Activated B cell treated with CpG ODN at 0.5 μM for 24 hours (primary cell): ENCODE measurements at regions not wholly inside any gene's neighbourhood (a gene's known extent, or its start where the extent isn't known, plus 50 kb on each side); places are given as distances from the start of the nearest gene placed in this dataset.
"Not testable (repeated sequence)": the region's sequence is repeated elsewhere in the genome, so short reads cannot be mapped to it uniquely, and the experiment has no call there.

ENCODE experiments used
- ATAC-seq: fragments of 200-7000 bp; cut with Tn5 transposase; one replicate; pipeline ENCODE4 v1.10.0; 2021; ENCODE audit warnings: low read depth, mild to moderate bottlenecking, moderate library complexity
- CTCF ChIA-PET: fragments of 350-600 bp; sonication (Branson Sonifier 250); formaldehyde crosslinking; loops from one replicate; lab custom pipeline; 2021; ENCODE audit warnings: antibody characterized with exemption; lab: Charles Lee
- POLR2A ChIA-PET: fragments of 350-600 bp; sonication (Branson Sonifier 250); formaldehyde crosslinking; loops from one replicate; lab custom pipeline; 2021; ENCODE audit warnings: antibody characterized with exemption; lab: Charles Lee
- DNase-seq: peaks from one replicate; pipeline ENCODE4 v3.0.0; 2022
- H3K27ac Mint-ChIP-seq: one replicate; pipeline ENCODE4 v1.8.0; 2020; ENCODE audit warnings: mixed read lengths
- H3K27me3 Mint-ChIP-seq: one replicate; pipeline ENCODE4 v1.8.0; 2021; ENCODE audit warnings: mixed read lengths
- H3K36me3 Mint-ChIP-seq: one replicate; pipeline ENCODE4 v1.8.0; 2021; ENCODE audit warnings: low read depth, mixed read lengths
- H3K4me1 Mint-ChIP-seq: one replicate; pipeline ENCODE4 v1.8.0; 2021; ENCODE audit warnings: mixed read lengths
- H3K4me3 Mint-ChIP-seq: one replicate; pipeline ENCODE4 v1.8.0; 2020; ENCODE audit warnings: mild to moderate bottlenecking, mixed read lengths
- H3K9me3 Mint-ChIP-seq: one replicate; pipeline ENCODE4 v1.8.0; 2020; ENCODE audit warnings: mixed read lengths
- intact Hi-C: fragments of 100-400 bp; cut with micrococcal nuclease; formaldehyde crosslinking; loops from one replicate; pipeline ENCODE4 v1.15.1; 2024
- TF ChIP-seq, protein P1 (sequence below): fragments of 200-600 bp; IDR thresholded peaks from one replicate; pipeline ENCODE4 v1.8.0; 2022; ENCODE audit warnings: antibody characterized with exemption, mild to moderate bottlenecking

DNA sequence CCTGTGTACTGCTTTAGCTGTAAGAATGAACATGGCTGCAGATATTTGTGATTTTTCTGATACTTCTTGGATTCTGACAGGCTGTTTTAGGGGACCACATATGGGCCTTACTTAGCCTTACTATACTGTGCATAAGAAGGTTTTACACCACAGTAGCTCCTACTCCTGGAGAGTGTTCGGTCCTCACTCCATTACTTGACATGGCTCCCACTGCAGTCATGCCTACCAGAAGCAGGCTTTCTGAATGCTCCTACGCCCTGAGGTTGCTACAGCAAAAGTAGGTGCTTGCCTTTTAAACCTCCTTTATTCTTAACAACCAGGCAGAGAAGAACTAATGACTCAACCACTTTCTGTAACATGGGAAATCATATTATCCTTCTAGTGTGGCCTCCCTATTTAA, 125.2 kb upstream of the MAP2 start:
- no peaks in the 10 kb centered on the region for H3K36me3 Mint-ChIP-seq
- CTCF ChIA-PET, result no interaction called here
- H3K4me3 Mint-ChIP-seq, result no peak overlapping the region
- TF ChIP-seq, protein P1, sequence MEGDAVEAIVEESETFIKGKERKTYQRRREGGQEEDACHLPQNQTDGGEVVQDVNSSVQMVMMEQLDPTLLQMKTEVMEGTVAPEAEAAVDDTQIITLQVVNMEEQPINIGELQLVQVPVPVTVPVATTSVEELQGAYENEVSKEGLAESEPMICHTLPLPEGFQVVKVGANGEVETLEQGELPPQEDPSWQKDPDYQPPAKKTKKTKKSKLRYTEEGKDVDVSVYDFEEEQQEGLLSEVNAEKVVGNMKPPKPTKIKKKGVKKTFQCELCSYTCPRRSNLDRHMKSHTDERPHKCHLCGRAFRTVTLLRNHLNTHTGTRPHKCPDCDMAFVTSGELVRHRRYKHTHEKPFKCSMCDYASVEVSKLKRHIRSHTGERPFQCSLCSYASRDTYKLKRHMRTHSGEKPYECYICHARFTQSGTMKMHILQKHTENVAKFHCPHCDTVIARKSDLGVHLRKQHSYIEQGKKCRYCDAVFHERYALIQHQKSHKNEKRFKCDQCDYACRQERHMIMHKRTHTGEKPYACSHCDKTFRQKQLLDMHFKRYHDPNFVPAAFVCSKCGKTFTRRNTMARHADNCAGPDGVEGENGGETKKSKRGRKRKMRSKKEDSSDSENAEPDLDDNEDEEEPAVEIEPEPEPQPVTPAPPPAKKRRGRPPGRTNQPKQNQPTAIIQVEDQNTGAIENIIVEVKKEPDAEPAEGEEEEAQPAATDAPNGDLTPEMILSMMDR, result no peak
- POLR2A ChIA-PET, result no interaction called here
- no peaks in the 10 kb centered on the region for H3K4me1 Mint-ChIP-seq
- H3K9me3 Mint-ChIP-seq, result no peaks in the 10 kb centered on the region
- H3K27ac Mint-ChIP-seq, result no peak overlapping the region
- H3K27me3 Mint-ChIP-seq, result no peaks in the 10 kb centered on the region
- ATAC-seq, result no peak
- intact Hi-C loops, result no loop called here
- no peak for DNase-seq

DNA sequence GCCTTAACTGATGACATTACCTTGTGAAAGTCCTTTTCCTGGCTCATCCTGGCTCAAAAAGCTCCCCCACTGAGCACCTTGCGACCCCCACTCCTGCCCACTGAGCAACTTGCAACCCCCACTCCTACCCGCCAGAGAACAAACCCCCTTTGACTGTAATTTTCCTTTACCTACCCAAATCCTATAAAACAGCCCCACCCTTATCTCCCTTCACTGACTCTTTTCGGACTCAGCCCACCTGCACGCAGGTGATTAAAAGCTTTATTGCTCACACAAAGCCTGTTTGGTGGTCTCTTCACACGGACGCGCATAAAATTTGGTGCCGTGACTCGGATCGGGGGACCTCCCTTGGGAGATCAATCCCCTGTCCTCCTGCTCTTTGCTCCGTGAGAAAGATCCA, 124.4 kb upstream of the MAP2 start:
- H3K27ac Mint-ChIP-seq, H3K4me3 Mint-ChIP-seq, H3K36me3 Mint-ChIP-seq, H3K4me1 Mint-ChIP-seq, CTCF ChIA-PET, intact Hi-C loops, H3K9me3 Mint-ChIP-seq, ATAC-seq, DNase-seq, H3K27me3 Mint-ChIP-seq, POLR2A ChIA-PET: not testable (repeated sequence)

DNA sequence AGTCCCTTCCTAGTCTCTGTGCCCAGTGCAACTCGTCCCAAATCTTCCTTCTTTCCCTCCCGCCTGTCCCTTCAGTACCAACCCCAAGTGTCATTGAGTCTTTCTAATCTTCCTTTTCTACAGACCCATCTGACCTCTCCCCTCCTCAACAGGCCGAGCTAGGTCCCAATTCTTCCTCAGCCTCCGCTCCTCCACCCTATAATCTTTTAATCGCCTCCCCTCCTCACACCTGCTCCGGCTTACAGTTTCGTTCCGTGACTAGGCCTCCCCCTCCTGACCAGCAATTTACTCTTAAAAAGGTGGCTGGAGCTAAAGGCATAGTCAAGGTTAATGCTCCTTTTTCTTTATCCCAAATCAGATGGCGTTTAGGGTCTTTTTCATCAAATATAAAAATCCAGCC, 123.1 kb upstream of the MAP2 start:
- H3K27me3 Mint-ChIP-seq, H3K36me3 Mint-ChIP-seq, POLR2A ChIA-PET, H3K9me3 Mint-ChIP-seq, H3K4me1 Mint-ChIP-seq, H3K27ac Mint-ChIP-seq, intact Hi-C loops, DNase-seq, CTCF ChIA-PET, ATAC-seq, H3K4me3 Mint-ChIP-seq: not testable (repeated sequence)

DNA sequence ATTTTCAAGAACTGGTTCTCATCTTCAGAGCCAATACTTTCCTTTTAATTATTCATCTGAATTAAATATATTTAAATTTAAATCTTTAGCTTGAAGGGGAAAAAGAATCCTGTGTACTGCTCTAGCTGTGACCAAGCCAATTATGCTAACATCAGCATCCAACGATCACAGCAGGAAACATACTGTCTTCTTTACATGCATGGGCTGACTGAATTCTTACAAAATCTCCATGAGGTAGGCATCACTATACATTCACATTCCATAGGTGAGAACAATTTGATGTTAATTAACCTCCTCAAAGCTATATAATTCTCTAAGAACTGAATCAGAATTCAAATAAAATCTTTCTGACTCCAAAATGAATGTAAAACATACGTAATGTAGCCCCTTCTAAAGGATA, 118.8 kb upstream of the MAP2 start:
- CTCF ChIA-PET, result no interaction called here
- ATAC-seq (no peak), DNase-seq (no peak)
- Mint-ChIP-seq H3K36me3 (no peaks in the 10 kb centered on the region), H3K27me3 (no peaks in the 10 kb centered on the region), H3K4me3 (no peak overlapping the region), H3K4me1 (no peaks in the 10 kb centered on the region), H3K9me3 (no peaks in the 10 kb centered on the region), H3K27ac (no peak overlapping the region)
- intact Hi-C loops, result no loop called here
- POLR2A ChIA-PET, result no interaction called here
- TF ChIP-seq, protein P1, result no peak

DNA sequence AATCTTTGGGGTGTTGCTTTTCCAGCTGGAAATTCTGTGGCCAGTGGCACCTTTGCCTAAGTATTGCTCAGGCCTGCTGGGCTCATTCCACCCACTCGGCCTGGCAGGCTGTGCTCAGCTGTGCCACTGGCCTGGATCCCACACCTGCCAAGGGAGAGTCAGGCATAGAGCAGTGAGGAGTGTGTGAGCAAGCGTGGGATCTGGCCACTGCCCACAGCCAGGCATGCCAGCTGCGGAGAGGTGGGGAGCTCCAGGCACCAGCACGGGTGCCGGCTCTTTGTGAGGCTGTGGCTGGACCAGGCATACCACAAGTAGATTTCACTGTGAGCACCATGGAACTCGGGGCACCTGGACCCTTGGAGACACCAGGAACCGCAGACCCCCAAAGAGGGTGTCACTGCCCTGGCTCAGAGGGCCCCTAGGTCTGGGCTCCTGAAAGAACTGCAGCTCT, 118.1 kb upstream of the MAP2 start:
- intact Hi-C loops, result no loop called here
- no peaks in the 10 kb centered on the region for H3K9me3 Mint-ChIP-seq
- H3K27ac Mint-ChIP-seq, result no peak overlapping the region
- TF ChIP-seq, protein P1, result no peak
- no peak for ATAC-seq
- POLR2A ChIA-PET, result no interaction called here
- no peak for DNase-seq
- CTCF ChIA-PET, result no interaction called here
- no peaks in the 10 kb centered on the region for H3K27me3 Mint-ChIP-seq
- no peaks in the 10 kb centered on the region for H3K36me3 Mint-ChIP-seq
- no peaks in the 10 kb centered on the region for H3K4me1 Mint-ChIP-seq
- no peak overlapping the region for H3K4me3 Mint-ChIP-seq

DNA sequence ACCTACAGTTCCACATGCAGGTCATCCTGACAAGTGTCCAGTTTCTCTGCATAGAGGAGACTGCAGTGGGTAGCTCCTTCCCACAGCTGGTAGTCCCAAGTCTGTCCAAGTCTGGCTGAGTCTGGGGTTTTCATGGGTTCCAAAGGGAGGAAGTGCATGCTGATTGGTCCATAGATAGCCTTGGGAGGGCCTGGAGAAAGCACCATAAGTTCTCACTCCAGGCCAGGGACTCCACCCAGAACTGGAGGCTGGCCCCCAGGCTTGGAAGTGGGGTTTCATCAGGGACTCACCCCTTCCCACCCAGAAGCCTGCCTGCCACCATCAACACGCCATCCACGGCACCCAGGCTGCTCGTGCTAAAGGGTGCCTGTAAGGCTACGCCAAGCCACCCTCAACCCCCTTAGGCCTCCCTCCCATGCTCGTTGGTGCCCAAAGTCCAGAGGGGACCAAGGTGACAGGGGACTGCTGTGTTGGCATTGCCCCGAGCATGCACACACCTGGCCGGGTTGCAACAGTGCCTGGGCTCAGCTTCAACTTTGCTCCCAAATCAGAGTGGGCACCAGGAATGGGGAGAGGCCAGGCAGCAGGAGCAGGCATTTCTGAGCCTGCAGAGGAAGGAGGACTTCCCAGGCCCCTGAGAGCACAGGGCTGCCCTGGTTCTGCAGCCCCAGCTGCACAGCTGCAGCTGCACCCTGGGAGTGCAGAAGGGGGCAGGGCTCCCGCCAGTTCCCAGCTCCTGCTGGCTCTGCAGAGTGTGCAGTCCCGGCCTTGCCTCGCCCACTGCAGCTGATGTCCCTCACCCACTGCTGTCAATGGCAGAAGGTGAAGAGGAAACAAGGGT, 116.5 kb upstream of the MAP2 start:
- Mint-ChIP-seq H3K4me1 (no peaks in the 10 kb centered on the region), H3K9me3 (no peaks in the 10 kb centered on the region), H3K4me3 (no peak overlapping the region), H3K27me3 (no peaks in the 10 kb centered on the region), H3K27ac (no peak overlapping the region), H3K36me3 (no peaks in the 10 kb centered on the region)
- CTCF ChIA-PET, result no interaction called here
- POLR2A ChIA-PET, result no interaction called here
- intact Hi-C loops, result no loop called here
- ATAC-seq (no peak), DNase-seq (no peak)
- TF ChIP-seq, protein P1, result no peak
